Liver (tissue), 8 donors: ENCODE measurements at regions not wholly inside any gene's neighbourhood (a gene's known extent, or its start where the extent isn't known, plus 50 kb on each side); places are given as distances from the start of the nearest gene placed in this dataset.

Source experiments
- DNase-seq: peaks from one replicate; pipeline ENCODE4 v3.0.0-alpha.2; 2017; ENCODE audit warnings: low spot score
- H3K27ac ChIP-seq, 2 donors: one replicate each; pipeline ENCODE4 v1.7.0; 2013; ENCODE audit warnings: inconsistent platforms in 2 of 2, low read length in 2 of 2, control low read depth in 1 of 2, low read depth in 1 of 2, mild to moderate bottlenecking in 1 of 2
- H3K27me3 ChIP-seq, 4 donors: one replicate each; pipeline versions ENCODE4 v1.6.1 to v1.7.0; 2013; ENCODE audit warnings: low read length in 3 of 4, inconsistent platforms in 1 of 4, mild to moderate bottlenecking in 1 of 4, moderate library complexity in 1 of 4; ENCODE audit not compliant: control insufficient read depth in 4 of 4, insufficient read depth in 4 of 4
- H3K36me3 ChIP-seq, 4 donors: one replicate each; pipeline versions ENCODE4 v1.6.1 to v1.7.0; 2013; ENCODE audit warnings: low read length in 3 of 4, mild to moderate bottlenecking in 3 of 4, low read depth in 1 of 4, moderate library complexity in 1 of 4; ENCODE audit not compliant: control insufficient read depth in 4 of 4, insufficient read depth in 3 of 4
- H3K4me1 ChIP-seq, 4 donors: one replicate each; pipeline versions ENCODE4 v1.6.1 to v1.7.0; 2013; ENCODE audit warnings: low read length in 3 of 4, mild to moderate bottlenecking in 3 of 4, moderate library complexity in 1 of 4; ENCODE audit not compliant: control insufficient read depth in 4 of 4, insufficient read depth in 4 of 4
- H3K4me3 ChIP-seq, 3 donors: one replicate each; pipeline versions ENCODE4 v1.6.1 to v1.7.0; 2013; ENCODE audit warnings: low read length in 3 of 3, control low read depth in 1 of 3, low read depth in 1 of 3, mild to moderate bottlenecking in 1 of 3
- H3K9ac ChIP-seq, 2 donors: one replicate each; pipeline ENCODE4 v1.7.0; 2013; ENCODE audit warnings: low read length in 2 of 2, mild to moderate bottlenecking in 2 of 2, moderate library complexity in 2 of 2, control low read depth in 1 of 2, low read depth in 1 of 2
- H3K9me3 ChIP-seq, 4 donors: one replicate each; pipeline versions ENCODE4 v1.6.1 to v1.7.0; 2013; ENCODE audit warnings: low read length in 3 of 4; ENCODE audit not compliant: control insufficient read depth in 4 of 4
- EGR1 ChIP-seq, 2 donors: IDR thresholded peaks; 2 replicates each; pipeline ENCODE4 v1.6.1; 2016 to 2018; ENCODE audit warnings: antibody characterized with exemption in 2 of 2, low read depth in 2 of 2
- FOXA1 ChIP-seq: IDR thresholded peaks from 2 replicates; pipeline ENCODE4 v1.6.1; 2016; ENCODE audit warnings: antibody characterized with exemption
- FOXA2 ChIP-seq: IDR thresholded peaks from 2 replicates; pipeline ENCODE4 v1.6.1; 2016; ENCODE audit warnings: antibody characterized with exemption
- HNF4A ChIP-seq, 2 donors: conservative IDR thresholded peaks; 2 replicates each; pipeline ENCODE4 v1.6.1; 2016; ENCODE audit warnings: antibody characterized with exemption in 2 of 2, mild to moderate bottlenecking in 2 of 2
- JUND ChIP-seq, 2 donors: IDR thresholded peaks; 2 replicates each; pipeline ENCODE4 v1.6.1; 2016; ENCODE audit warnings: antibody characterized with exemption in 2 of 2
- NR2F2 ChIP-seq: IDR thresholded peaks from 2 replicates; pipeline ENCODE4 v1.6.1; 2016; ENCODE audit warnings: antibody characterized with exemption
- RAD21 ChIP-seq, 2 donors: IDR thresholded peaks; 2 replicates each; pipeline ENCODE4 v1.6.1; 2016; ENCODE audit warnings: antibody characterized with exemption in 2 of 2, mild to moderate bottlenecking in 2 of 2
- TAF1 ChIP-seq: conservative IDR thresholded peaks from 2 replicates; pipeline ENCODE4 v1.6.1; 2016; ENCODE audit warnings: antibody characterized with exemption, mild to moderate bottlenecking
- YY1 ChIP-seq: IDR thresholded peaks from 2 replicates; pipeline ENCODE4 v1.6.1; 2016; ENCODE audit warnings: antibody characterized with exemption, mild to moderate bottlenecking
- WGBS: extraction: QIAGEN DNeasy Blood & Tissue Kit; methylation state at CpG from one replicate; pipeline ENCODE4 v1.1.7; 2013; 5-methylcytosine and 5-hydroxymethylcytosine counted together
- TF ChIP-seq, protein P1 (sequence below): IDR thresholded peaks from 2 replicates; pipeline ENCODE4 v1.6.1; 2016; ENCODE audit warnings: antibody characterized with exemption, mild to moderate bottlenecking
- TF ChIP-seq, protein P2 (sequence below): fragments of 150-350 bp; IDR thresholded peaks from 2 replicates; pipeline ENCODE4 v1.5.1; 2017; ENCODE audit warnings: improper control_type of control experiment, low read depth, low read length; ENCODE audit not compliant: missing input control
- TF ChIP-seq, protein P3 (sequence below): IDR thresholded peaks from 2 replicates; pipeline ENCODE4 v1.6.1; 2016; ENCODE audit warnings: antibody characterized with exemption
- TF ChIP-seq, protein P4 (sequence below): IDR thresholded peaks from 2 replicates; pipeline ENCODE4 v1.6.1; 2016; ENCODE audit warnings: antibody characterized with exemption
- donor health status: healthy.
- donor health status: healthy.
- donor health status: healthy.
- donor health status: healthy.
- donor health status: healthy.

DNA sequence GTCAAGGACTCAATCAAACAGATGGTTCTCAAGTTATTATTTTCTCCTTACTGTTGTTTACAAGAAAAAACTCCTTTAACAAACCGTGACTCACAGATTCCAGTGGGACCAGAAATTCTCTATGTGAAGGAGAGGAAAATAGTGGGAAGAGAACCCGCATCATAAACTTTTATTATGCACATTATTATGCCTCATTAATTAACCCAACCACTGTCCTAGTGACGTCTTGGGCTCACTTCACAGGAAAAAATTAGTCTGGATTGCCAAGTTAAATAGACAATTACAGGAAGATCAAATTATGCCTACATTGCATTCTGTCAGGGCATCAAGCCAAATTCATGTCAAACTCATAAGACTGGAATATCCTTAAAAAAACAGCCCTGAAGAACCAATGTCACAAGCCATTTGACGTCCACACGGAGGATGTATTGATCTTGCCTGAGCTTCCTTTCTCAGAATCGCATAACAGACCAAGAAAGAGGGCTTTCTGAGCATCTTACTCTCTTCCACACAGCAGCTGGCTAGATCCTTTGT, 347.8 kb downstream of the DUSP10 start:
- Histone ChIP-seq H3K27me3 (no peaks in the 10 kb centered on the region), H3K9me3 (peaks cover 0 to 5% (median 2%) of the 10 kb centered on the region in 4 donors), H3K4me1 (no peaks in the 10 kb centered on the region), H3K9ac (no peak overlapping the region), H3K36me3 (no peaks in the 10 kb centered on the region), H3K27ac (no peak overlapping the region), H3K4me3 (no peak overlapping the region)
- TF ChIP-seq JUND (IDR thresholded peaks at IDR 0.05) (peak in 1 of 2 donors; percentile 80), FOXA2 (no peak)
- 65% methylated on average over 6 of the region's 6 CpGs for WGBS
- DNase-seq = no peak

DNA sequence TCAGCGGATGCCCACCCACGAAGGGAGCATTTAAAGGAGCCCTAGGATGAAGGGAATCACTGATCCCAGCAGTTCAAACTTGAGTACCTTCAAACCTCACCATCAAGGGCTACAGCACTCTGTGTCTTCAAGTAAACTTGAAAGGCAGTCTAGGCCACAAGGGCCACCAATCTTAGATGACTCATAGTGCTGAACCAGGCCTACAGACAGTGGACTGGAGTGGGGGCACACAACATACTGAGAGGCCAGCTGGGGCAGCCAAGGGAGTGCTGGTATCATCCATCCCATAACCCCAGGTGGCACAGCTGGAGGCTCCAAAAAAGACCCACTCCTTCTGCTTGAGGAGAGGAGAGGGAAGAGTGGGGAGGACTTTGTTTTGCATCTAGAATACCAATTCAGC, 345.4 kb downstream of the DUSP10 start:
- TF ChIP-seq JUND (IDR thresholded peaks at IDR 0.05) = no peak
- TF ChIP-seq, protein P1, sequence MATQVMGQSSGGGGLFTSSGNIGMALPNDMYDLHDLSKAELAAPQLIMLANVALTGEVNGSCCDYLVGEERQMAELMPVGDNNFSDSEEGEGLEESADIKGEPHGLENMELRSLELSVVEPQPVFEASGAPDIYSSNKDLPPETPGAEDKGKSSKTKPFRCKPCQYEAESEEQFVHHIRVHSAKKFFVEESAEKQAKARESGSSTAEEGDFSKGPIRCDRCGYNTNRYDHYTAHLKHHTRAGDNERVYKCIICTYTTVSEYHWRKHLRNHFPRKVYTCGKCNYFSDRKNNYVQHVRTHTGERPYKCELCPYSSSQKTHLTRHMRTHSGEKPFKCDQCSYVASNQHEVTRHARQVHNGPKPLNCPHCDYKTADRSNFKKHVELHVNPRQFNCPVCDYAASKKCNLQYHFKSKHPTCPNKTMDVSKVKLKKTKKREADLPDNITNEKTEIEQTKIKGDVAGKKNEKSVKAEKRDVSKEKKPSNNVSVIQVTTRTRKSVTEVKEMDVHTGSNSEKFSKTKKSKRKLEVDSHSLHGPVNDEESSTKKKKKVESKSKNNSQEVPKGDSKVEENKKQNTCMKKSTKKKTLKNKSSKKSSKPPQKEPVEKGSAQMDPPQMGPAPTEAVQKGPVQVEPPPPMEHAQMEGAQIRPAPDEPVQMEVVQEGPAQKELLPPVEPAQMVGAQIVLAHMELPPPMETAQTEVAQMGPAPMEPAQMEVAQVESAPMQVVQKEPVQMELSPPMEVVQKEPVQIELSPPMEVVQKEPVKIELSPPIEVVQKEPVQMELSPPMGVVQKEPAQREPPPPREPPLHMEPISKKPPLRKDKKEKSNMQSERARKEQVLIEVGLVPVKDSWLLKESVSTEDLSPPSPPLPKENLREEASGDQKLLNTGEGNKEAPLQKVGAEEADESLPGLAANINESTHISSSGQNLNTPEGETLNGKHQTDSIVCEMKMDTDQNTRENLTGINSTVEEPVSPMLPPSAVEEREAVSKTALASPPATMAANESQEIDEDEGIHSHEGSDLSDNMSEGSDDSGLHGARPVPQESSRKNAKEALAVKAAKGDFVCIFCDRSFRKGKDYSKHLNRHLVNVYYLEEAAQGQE = no peak
- TF ChIP-seq NR2F2 = no peak
- TF ChIP-seq, protein P2, sequence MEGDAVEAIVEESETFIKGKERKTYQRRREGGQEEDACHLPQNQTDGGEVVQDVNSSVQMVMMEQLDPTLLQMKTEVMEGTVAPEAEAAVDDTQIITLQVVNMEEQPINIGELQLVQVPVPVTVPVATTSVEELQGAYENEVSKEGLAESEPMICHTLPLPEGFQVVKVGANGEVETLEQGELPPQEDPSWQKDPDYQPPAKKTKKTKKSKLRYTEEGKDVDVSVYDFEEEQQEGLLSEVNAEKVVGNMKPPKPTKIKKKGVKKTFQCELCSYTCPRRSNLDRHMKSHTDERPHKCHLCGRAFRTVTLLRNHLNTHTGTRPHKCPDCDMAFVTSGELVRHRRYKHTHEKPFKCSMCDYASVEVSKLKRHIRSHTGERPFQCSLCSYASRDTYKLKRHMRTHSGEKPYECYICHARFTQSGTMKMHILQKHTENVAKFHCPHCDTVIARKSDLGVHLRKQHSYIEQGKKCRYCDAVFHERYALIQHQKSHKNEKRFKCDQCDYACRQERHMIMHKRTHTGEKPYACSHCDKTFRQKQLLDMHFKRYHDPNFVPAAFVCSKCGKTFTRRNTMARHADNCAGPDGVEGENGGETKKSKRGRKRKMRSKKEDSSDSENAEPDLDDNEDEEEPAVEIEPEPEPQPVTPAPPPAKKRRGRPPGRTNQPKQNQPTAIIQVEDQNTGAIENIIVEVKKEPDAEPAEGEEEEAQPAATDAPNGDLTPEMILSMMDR = no peak
- no peak for TF ChIP-seq FOXA2
- TF ChIP-seq RAD21 (IDR thresholded peaks at IDR 0.05) = no peak
- TF ChIP-seq, protein P3, sequence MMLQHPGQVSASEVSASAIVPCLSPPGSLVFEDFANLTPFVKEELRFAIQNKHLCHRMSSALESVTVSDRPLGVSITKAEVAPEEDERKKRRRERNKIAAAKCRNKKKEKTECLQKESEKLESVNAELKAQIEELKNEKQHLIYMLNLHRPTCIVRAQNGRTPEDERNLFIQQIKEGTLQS = no peak
- TF ChIP-seq TAF1 = no peak
- no peak for TF ChIP-seq FOXA1
- no peak for TF ChIP-seq EGR1 (IDR thresholded peaks at IDR 0.05; ENCODE audit: low read depth in 2 of 2)
- TF ChIP-seq HNF4A (conservative IDR thresholded peaks at IDR 0.05) = no peak
- TF ChIP-seq YY1 = no peak
- TF ChIP-seq, protein P4, sequence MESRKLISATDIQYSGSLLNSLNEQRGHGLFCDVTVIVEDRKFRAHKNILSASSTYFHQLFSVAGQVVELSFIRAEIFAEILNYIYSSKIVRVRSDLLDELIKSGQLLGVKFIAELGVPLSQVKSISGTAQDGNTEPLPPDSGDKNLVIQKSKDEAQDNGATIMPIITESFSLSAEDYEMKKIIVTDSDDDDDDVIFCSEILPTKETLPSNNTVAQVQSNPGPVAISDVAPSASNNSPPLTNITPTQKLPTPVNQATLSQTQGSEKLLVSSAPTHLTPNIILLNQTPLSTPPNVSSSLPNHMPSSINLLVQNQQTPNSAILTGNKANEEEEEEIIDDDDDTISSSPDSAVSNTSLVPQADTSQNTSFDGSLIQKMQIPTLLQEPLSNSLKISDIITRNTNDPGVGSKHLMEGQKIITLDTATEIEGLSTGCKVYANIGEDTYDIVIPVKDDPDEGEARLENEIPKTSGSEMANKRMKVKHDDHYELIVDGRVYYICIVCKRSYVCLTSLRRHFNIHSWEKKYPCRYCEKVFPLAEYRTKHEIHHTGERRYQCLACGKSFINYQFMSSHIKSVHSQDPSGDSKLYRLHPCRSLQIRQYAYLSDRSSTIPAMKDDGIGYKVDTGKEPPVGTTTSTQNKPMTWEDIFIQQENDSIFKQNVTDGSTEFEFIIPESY = no peak
- Histone ChIP-seq H3K9ac (no peak overlapping the region), H3K27me3 (no peaks in the 10 kb centered on the region), H3K4me3 (no peak overlapping the region), H3K9me3 (peaks cover 0 to 5% (median 2%) of the 10 kb centered on the region in 4 donors), H3K36me3 (no peaks in the 10 kb centered on the region), H3K27ac (no peak overlapping the region), H3K4me1 (no peaks in the 10 kb centered on the region)
- 90% methylated on average over 2 of the region's 2 CpGs for WGBS
- DNase-seq = no peak
